NOMO-1 treated with dmso at 0.1 percent for 144 hours (cell line): ENCODE measurements at regions not wholly inside any gene's neighbourhood (a gene's known extent, or its start where the extent isn't known, plus 50 kb on each side); places are given as distances from the start of the nearest gene placed in this dataset.
"Not testable (repeated sequence)": the region's sequence is repeated elsewhere in the genome, so short reads cannot be mapped to it uniquely, and the experiment has no call there.

Experiments used
- DNase-seq: peaks from one replicate; lab custom pipeline; 2025; ENCODE audit not compliant: unreplicated experiment; lab: John Stamatoyannopoulos, UW

- DNase-seq: not testable (repeated sequence)
Observed at GRCh38 chrX:79026742-79027141, 81.6 kb downstream of the P2RY10 start.

GRCh38 chrX:79035421-79035820 is 90.2 kb downstream of the P2RY10 start:
- DNase-seq: no peak

DNA sequence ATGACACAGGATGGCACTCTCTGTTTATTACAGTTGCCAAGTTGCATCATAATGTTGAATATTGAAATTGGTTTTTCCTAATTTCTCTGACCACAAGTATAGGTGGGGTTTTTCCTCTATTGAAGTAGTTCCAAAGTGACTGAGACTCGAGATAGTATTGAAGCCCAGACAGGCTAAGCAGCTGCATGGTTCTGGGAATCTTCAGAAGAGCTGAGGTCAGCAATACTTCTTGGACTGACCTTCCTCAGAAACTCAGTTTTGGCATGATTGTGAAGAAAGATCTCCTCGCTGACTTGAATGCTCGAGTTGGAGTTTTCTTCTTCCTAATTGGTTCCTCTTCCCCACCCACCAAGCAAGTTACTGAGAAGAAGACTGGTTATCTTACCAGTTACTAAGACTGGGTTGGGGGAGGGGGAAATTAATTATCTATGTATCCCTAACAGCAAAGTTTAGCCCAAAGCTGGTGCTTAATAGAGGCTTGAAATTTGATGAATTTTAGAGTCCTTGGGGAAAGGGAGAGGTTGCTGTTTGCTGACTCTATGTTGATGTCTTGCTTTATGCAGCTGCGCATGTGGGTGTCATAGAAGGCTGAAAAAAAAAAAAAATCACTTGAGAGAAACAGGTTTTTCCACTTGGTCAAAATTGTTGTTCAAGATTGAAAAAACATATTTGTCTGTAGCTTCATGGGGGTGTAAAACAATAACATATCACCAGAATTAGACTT is 91.1 kb downstream of the P2RY10 start:
- no peak for DNase-seq

- peak; percentile 3 for DNase-seq
Observed at GRCh38 chrX:79065696-79066095, 78.8 kb upstream of the GPR174 start.

DNA sequence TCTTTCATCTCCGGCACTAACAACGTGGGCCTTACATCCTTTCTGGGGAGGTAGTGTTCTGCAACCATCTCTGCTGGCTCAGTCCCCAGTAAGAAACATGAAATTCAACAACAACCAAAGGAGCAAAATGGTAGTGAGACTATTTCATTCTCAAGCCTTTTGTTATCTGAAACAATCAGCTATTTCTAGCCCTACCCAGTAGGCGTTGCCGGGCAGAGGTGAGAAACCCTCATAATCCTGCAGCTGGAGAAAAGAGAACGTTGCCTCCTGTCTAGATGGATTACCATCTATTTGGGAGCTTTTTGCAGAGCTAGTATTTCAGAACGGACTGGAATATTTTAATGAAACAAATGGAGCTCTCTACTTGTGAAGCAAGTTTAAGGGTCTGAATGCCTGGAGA is 66.4 kb upstream of the GPR174 start:
- no peak for DNase-seq

DNA sequence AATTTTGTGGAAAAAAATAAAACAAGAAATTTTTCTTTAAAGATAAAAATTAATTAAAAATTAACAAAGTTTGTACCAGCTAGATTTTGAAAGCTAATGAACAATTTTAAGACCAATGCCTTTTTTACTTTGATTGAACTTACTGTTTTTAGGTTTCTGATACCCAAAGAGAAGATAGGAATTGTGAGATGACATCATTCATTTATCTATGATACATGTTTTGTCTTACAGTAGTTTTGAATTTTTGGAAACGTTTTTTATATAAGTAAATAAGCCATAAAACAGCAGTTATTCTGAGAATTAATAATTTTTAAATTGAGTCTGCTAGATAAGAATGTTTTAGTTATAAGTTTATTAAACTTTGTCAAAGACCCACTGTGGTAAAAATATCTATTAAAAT is 65.0 kb upstream of the GPR174 start:
- DNase-seq: no peak

GRCh38 chrX:79080141-79080540 is 64.3 kb upstream of the GPR174 start:
- no peak for DNase-seq

- no peak for DNase-seq
Observed at GRCh38 chrX:79081895-79082512, 62.5 kb upstream of the GPR174 start.

DNA sequence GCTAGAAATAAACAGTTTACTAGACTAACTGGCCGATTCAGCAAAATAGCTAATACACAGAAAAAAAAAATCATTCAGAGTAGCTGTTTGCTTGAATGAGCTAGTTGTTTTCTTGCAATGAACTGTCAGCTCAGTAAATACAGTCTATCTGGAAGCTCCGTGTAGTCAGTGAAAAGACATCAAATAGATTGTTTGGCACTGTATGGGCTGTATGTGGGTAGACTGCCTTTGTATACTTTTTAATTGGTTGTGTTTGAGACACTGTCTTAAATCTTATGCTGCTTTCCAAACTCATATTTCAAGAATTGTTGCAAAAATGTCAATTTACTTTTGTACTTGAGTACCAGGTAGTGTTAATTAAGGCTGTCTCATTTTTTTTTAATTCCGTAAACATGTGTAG is 61.6 kb upstream of the GPR174 start:
- DNase-seq: no peak

DNA sequence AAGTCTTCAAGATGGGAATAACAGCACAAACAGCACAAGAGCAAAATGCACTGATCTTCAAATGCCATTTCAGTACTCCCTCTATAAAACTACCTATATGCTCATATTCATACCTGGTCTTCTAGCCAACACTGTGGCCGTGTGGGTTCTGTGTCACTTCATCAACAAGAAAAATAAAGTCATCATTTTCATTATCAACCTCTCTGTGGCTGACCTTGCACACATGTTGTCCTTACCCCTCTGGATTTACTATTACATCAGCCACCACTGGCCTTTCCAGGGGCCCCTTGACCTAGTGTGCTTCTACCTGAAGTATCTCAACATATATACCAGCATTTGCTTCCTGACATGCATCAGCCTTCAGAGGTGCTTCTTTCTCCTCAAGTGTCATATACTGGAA is 59.6 kb upstream of the GPR174 start:
- no peak for DNase-seq

DNA sequence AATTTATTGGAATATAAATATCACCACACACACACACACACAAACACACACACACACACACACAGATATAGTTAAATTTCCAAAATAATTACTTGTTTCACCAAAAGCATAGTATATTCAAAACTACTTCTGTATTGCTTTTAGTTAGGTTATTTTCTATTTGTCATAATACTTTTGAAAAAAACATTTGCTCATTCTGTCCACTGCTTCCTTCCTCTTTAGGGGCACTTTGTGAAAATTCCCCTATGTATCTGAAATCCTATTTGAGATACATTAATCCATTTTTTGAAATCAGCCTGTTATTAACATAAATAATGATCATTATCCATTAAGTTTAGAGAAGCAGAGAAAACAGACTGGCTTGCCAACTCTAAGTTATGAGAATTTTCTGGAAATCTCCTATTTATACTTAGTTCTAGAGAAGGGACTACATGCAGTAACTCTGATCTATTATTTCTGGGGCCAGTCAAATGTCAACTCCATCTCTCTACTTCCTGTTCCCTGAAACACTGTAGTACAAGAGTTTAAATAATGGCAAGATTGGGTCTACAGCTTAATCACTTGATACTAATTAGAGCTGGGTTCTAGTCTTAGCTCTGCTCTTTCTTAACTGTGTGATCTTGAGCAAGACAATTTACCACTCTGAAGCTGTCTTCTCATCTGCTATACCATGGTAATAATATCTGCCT is 54.4 kb upstream of the GPR174 start:
- no peak for DNase-seq

DNA sequence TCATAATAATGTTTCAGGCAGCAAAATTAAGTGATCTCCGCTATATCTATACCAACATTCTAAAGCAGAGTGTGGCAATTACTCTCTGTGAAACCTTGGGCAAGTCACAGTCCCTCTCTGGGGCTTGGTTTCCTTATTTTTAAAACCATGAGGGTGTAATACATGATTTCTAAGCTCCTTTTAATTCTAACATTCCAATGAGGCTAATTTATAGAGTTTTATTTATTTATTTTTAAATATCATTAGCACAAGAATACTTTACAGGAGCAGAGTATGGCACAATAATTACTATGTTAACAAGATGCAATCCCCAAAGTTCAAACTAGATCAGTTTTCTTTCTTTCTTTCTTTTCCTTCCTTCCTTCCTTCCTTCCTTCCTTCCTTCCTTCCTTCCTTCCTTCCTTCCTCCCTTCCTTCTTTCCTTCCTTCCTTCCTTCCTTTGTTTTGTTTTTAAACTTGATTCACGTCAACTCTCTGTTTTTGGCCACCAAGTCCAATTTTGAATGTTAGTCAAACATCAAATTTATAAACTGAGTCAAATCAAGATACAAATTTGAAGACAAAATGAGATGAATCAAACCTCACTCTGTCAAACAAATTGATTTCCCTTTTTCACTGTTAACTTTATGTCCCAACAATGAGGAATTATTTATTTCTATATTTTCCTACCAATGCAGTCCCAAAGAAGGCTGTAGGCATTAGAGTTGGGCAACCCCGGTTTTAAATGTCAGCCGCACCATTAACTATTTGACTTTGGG is 50.2 kb upstream of the GPR174 start:
- no peak for DNase-seq
